ENCODE measurements at regions not wholly inside any gene's neighbourhood (a gene's known extent, or its start where the extent isn't known, plus 50 kb on each side); places are given as distances from the start of the nearest gene placed in this dataset.

DNA sequence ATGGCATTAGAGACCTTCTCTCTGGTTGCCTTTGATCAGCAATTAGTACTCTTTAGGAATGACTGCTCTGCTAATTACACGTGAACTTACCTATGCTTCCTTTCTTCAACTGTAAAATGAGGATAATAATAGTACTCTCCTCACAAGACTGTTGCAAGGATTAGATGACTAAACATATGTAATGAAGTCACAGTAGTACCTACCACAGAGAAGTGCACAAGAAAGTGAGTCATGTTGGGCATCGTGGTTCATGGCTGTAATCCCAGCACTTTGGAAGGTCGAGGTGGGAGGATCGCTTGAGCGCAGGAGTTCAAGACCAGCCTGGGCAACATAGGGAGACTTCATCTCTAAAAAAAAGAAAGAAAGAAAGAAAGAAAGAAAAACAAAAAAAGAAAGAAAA is 68.1 kb upstream of the AK4 start:
- ChIA-PET CTCF (no interaction called here), SMC1A (ENCODE audit: uncharacterized antibody, unreplicated experiment) (no interaction called here), RAD21 (ENCODE audit: unreplicated experiment) (no interaction called here), POLR2A (no interaction called here)
- no peak for ATAC-seq
- Histone ChIP-seq H3K9me3 (replicated peaks; ENCODE audit: control insufficient read depth, insufficient read depth, low read length) (no peaks in the 10 kb centered on the region), H3K27ac (ENCODE audit: control insufficient read depth, insufficient read depth) (no peak overlapping the region), H4K20me1 (ENCODE audit: control insufficient read depth, insufficient read depth) (no peaks in the 10 kb centered on the region), H2AFZ (ENCODE audit: control insufficient read depth, low read depth, low read length) (no peak overlapping the region), H3K4me2 (ENCODE audit: control insufficient read depth, insufficient read depth) (no peak overlapping the region), H3K79me2 (ENCODE audit: control insufficient read depth, insufficient read depth, low read length) (no peaks in the 10 kb centered on the region), H3K27me3 (replicated peaks in 1 of 2; ENCODE audit: control insufficient read depth in 2 of 2, insufficient read depth in 2 of 2, low read length in 1 of 2) (no peaks in the 10 kb centered on the region), H3K9ac (ENCODE audit: control insufficient read depth, insufficient read depth, low read length) (no peak overlapping the region), H3K36me3 (ENCODE audit: control insufficient read depth in 2 of 2, insufficient read depth in 2 of 2, low read length in 1 of 2) (no peaks in the 10 kb centered on the region), H3K4me1 (ENCODE audit: control insufficient read depth, insufficient read depth, low read length) (no peaks in the 10 kb centered on the region), H3K4me3 (no peak overlapping the region)
- FAIRE-seq = no peak
- DNase-seq (ENCODE audit: low read depth, low spot score) = no peak
- BruUV-seq (replicated peaks) = no TSS peak
- WGBS (ENCODE audit: insufficient coverage, insufficient replicate concordance, low lambda C conversion rate, missing lambda C conversion rate) = 26% methylated on average over 5 of the region's 5 CpGs
- TF ChIP-seq POLR2A (IDR thresholded peaks at IDR 0.05; ENCODE audit: low read depth, low read length) = no peak
- intact Hi-C loops (cut with micrococcal nuclease; ENCODE audit: unreplicated experiment) = loop anchor here (5.0 kb wide), 2 partner anchors 393 to 813 kb away; no protein-coding TSS in a partner anchor
- in situ Hi-C loops (cut with MboI) = no loop called here

DNA sequence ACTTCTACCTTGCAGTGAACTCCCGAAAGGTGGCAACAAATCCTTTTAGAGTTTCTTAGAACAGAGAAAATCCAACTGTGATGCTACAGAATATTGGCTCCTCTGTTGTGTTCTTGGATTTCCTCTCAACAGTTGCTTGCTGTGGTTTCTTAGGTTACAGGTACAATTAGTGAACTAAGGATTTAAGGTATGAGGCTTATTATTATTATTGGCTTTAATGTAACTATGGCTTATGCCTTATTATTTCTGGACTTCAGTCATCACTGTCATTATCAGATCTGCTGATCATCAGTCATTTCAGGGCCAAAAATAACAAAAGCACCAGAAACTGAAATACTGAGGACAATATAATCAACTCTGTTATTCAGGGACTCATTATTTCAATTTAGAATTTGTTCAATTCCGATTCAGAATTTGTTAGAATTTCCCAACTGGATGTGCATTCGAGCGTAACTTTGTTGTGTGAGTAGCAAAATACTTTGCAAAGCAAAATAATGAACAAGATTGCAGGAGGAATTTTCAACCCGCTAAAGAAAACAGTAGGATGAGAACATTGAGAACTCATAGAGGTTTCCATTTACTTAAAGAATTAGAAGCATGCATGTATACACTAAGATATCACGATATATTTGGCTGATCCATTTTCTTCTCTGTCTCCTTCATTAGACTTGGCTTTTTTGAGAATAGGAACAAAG is 65.5 kb upstream of the AK4 start:
- no peak for FAIRE-seq
- ChIA-PET SMC1A (ENCODE audit: uncharacterized antibody, unreplicated experiment) (no interaction called here), RAD21 (ENCODE audit: unreplicated experiment) (no interaction called here), POLR2A (no interaction called here), CTCF (no interaction called here)
- in situ Hi-C loops (cut with MboI) = no loop called here
- Histone ChIP-seq H3K4me2 (ENCODE audit: control insufficient read depth, insufficient read depth) (no peak overlapping the region), H3K27me3 (replicated peaks in 1 of 2; ENCODE audit: control insufficient read depth in 2 of 2, insufficient read depth in 2 of 2, low read length in 1 of 2) (no peaks in the 10 kb centered on the region), H3K27ac (ENCODE audit: control insufficient read depth, insufficient read depth) (no peak overlapping the region), H3K9me3 (replicated peaks; ENCODE audit: control insufficient read depth, insufficient read depth, low read length) (no peaks in the 10 kb centered on the region), H4K20me1 (ENCODE audit: control insufficient read depth, insufficient read depth) (no peaks in the 10 kb centered on the region), H3K79me2 (ENCODE audit: control insufficient read depth, insufficient read depth, low read length) (no peaks in the 10 kb centered on the region), H3K9ac (ENCODE audit: control insufficient read depth, insufficient read depth, low read length) (no peak overlapping the region), H3K4me3 (no peak overlapping the region), H2AFZ (ENCODE audit: control insufficient read depth, low read depth, low read length) (no peak overlapping the region), H3K4me1 (ENCODE audit: control insufficient read depth, insufficient read depth, low read length) (no peaks in the 10 kb centered on the region), H3K36me3 (ENCODE audit: control insufficient read depth in 2 of 2, insufficient read depth in 2 of 2, low read length in 1 of 2) (no peaks in the 10 kb centered on the region)
- BruUV-seq (replicated peaks) = no TSS peak
- no peak for DNase-seq (ENCODE audit: low read depth, low spot score)
- WGBS (ENCODE audit: insufficient coverage, insufficient replicate concordance, low lambda C conversion rate, missing lambda C conversion rate) = 53% methylated on average over 6 of the region's 6 CpGs
- ATAC-seq = no peak
- intact Hi-C loops (cut with micrococcal nuclease; ENCODE audit: unreplicated experiment) = no loop called here
- TF ChIP-seq ZNF592 (IDR thresholded peaks at IDR 0.05) (no peak), FOXK2 (IDR thresholded peaks at IDR 0.05) (no peak), TCF3 (IDR thresholded peaks at IDR 0.05; ENCODE audit: borderline replicate concordance, insufficient read depth, low read depth, low read length) (no peak)
- TF ChIP-seq, protein P1, sequence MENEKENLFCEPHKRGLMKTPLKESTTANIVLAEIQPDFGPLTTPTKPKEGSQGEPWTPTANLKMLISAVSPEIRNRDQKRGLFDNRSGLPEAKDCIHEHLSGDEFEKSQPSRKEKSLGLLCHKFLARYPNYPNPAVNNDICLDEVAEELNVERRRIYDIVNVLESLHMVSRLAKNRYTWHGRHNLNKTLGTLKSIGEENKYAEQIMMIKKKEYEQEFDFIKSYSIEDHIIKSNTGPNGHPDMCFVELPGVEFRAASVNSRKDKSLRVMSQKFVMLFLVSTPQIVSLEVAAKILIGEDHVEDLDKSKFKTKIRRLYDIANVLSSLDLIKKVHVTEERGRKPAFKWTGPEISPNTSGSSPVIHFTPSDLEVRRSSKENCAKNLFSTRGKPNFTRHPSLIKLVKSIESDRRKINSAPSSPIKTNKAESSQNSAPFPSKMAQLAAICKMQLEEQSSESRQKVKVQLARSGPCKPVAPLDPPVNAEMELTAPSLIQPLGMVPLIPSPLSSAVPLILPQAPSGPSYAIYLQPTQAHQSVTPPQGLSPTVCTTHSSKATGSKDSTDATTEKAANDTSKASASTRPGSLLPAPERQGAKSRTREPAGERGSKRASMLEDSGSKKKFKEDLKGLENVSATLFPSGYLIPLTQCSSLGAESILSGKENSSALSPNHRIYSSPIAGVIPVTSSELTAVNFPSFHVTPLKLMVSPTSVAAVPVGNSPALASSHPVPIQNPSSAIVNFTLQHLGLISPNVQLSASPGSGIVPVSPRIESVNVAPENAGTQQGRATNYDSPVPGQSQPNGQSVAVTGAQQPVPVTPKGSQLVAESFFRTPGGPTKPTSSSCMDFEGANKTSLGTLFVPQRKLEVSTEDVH (IDR thresholded peaks at IDR 0.05; ENCODE audit: low read depth, partially characterized antibody) = no peak
- TF ChIP-seq, protein P2, sequence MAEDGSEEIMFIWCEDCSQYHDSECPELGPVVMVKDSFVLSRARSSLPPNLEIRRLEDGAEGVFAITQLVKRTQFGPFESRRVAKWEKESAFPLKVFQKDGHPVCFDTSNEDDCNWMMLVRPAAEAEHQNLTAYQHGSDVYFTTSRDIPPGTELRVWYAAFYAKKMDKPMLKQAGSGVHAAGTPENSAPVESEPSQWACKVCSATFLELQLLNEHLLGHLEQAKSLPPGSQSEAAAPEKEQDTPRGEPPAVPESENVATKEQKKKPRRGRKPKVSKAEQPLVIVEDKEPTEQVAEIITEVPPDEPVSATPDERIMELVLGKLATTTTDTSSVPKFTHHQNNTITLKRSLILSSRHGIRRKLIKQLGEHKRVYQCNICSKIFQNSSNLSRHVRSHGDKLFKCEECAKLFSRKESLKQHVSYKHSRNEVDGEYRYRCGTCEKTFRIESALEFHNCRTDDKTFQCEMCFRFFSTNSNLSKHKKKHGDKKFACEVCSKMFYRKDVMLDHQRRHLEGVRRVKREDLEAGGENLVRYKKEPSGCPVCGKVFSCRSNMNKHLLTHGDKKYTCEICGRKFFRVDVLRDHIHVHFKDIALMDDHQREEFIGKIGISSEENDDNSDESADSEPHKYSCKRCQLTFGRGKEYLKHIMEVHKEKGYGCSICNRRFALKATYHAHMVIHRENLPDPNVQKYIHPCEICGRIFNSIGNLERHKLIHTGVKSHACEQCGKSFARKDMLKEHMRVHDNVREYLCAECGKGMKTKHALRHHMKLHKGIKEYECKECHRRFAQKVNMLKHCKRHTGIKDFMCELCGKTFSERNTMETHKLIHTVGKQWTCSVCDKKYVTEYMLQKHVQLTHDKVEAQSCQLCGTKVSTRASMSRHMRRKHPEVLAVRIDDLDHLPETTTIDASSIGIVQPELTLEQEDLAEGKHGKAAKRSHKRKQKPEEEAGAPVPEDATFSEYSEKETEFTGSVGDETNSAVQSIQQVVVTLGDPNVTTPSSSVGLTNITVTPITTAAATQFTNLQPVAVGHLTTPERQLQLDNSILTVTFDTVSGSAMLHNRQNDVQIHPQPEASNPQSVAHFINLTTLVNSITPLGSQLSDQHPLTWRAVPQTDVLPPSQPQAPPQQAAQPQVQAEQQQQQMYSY (CRISPR knock-in tag; IDR thresholded peaks at IDR 0.05) = no peak
